Upper lobe of left lung (tissue), 6 donors: ENCODE measurements at regions not wholly inside any gene's neighbourhood (a gene's known extent, or its start where the extent isn't known, plus 50 kb on each side); places are given as distances from the start of the nearest gene placed in this dataset.

Experiments used
- ATAC-seq, 2 donors: fragments of 200-7000 bp; cut with Tn5 transposase; one replicate each; pipeline ENCODE4 v1.9.1; 2022; ENCODE audit warnings: mild to moderate bottlenecking in 2 of 2, moderate library complexity in 2 of 2; ENCODE audit not compliant: low FRiP score in 2 of 2
- DNase-seq, 2 donors: peaks; one replicate each; pipeline ENCODE4 v3.0.0-alpha.2; 2019 to 2020
- H3K27ac ChIP-seq, 4 donors: fragments of 200-600 bp; sonication (generic); one replicate each; pipeline ENCODE4 v1.5.1; 2016 to 2019
- H3K27me3 ChIP-seq, 4 donors: fragments of 200-600 bp; sonication (generic); one replicate each; pipeline ENCODE4 v1.5.1; 2017 to 2019
- H3K36me3 ChIP-seq, 4 donors: fragments of 200-600 bp; sonication (generic); one replicate each; pipeline ENCODE4 v1.5.1; 2016 to 2019
- H3K4me1 ChIP-seq, 4 donors: fragments of 200-600 bp; sonication (generic); one replicate each; pipeline ENCODE4 v1.5.1; 2018 to 2019
- H3K4me3 ChIP-seq, 4 donors: fragments of 200-600 bp; sonication (generic); one replicate each; pipeline ENCODE4 v1.5.1; 2017 to 2019; ENCODE audit warnings: mild to moderate bottlenecking in 2 of 4, moderate library complexity in 1 of 4
- H3K9me3 ChIP-seq, 4 donors: fragments of 200-600 bp; sonication (generic); one replicate each; pipeline ENCODE4 v1.5.1; 2018 to 2019
- CTCF ChIP-seq, 6 experiments: fragments of 450-650 bp in 4 of 6; fragments of 200-600 bp in 2 of 6; sonication (generic) in 2 of 6; IDR thresholded peaks; one replicate each; pipeline ENCODE4 v1.5.1; 2016 to 2019; ENCODE audit warnings: antibody characterized with exemption in 6 of 6
- EP300 ChIP-seq, 4 donors: sonication (generic); formaldehyde crosslinking; IDR thresholded peaks; one replicate each; pipeline ENCODE4 v1.5.1; 2017; ENCODE audit warnings: antibody characterized with exemption in 4 of 4, control low read depth in 2 of 4
- POLR2A ChIP-seq, 4 donors: fragments of 450-650 bp; IDR thresholded peaks; one replicate each; pipeline ENCODE4 v1.5.1; 2016 to 2017; ENCODE audit warnings: antibody characterized with exemption in 4 of 4, mild to moderate bottlenecking in 2 of 4
- POLR2AphosphoS5 ChIP-seq, 2 donors: sonication (generic); formaldehyde crosslinking; IDR thresholded peaks; one replicate each; pipeline ENCODE4 v1.5.1; 2017; ENCODE audit warnings: antibody characterized with exemption in 2 of 2
- WGBS, 2 donors: methylation state at CpG; one replicate each; pipeline ENCODE4 v1.1.5; 2017 to 2018; 5-methylcytosine and 5-hydroxymethylcytosine counted together
- donor health status: DM: no; HTN: no; CAD: no; lungs with moderate emphysema.
- donor health status: DM: no; HTN: yes; CAD: no; lungs with severe emphysema.

- DNase-seq (no peak), ATAC-seq (peak in 1 of 2 donors; percentile 20)
- Histone ChIP-seq H3K4me3 (no peak overlapping the region), H3K4me1 (no peaks in the 10 kb centered on the region), H3K36me3 (no peaks in the 10 kb centered on the region), H3K9me3 (no peaks in the 10 kb centered on the region), H3K27ac (no peak overlapping the region), H3K27me3 (no peaks in the 10 kb centered on the region)
- TF ChIP-seq CTCF (IDR thresholded peaks at IDR 0.05) = no peak
- no peak for TF ChIP-seq POLR2A (IDR thresholded peaks at IDR 0.05)
- TF ChIP-seq EP300 (IDR thresholded peaks at IDR 0.05) = no peak
- no peak for TF ChIP-seq POLR2AphosphoS5 (IDR thresholded peaks at IDR 0.05)
- 66 to 70% methylated on average over 3 of the region's 3 CpGs for WGBS, 2 donors
These were observed 123.6 kb downstream of the LRATD1 start for GRCh38 chr2:14756122-14756541.

- H3K4me1 ChIP-seq = no peaks in the 10 kb centered on the region
- no peaks in the 10 kb centered on the region for H3K36me3 ChIP-seq
- no peaks in the 10 kb centered on the region for H3K27me3 ChIP-seq
- no peak overlapping the region for H3K4me3 ChIP-seq
- no peak overlapping the region for H3K27ac ChIP-seq
- ATAC-seq = peak; percentile 46 to 73
- TF ChIP-seq POLR2AphosphoS5 (IDR thresholded peaks at IDR 0.05) (no peak), EP300 (IDR thresholded peaks at IDR 0.05) (no peak), CTCF (IDR thresholded peaks at IDR 0.05) (no peak), POLR2A (IDR thresholded peaks at IDR 0.05) (no peak)
- H3K9me3 ChIP-seq = no peaks in the 10 kb centered on the region
- DNase-seq = peak in 1 of 2 donors; percentile 3
- 85 to 90% methylated on average over 7 to 10 of the region's 10 CpGs for WGBS, 2 donors
These were observed 124.6 kb downstream of the LRATD1 start for GRCh38 chr2:14756981-14757657.

- DNase-seq = no peak
- no peak overlapping the region for H3K27ac ChIP-seq
- H3K27me3 ChIP-seq = no peaks in the 10 kb centered on the region
- WGBS, 2 donors = 88 to 90% methylated on average over 5 of the region's 5 CpGs
- no peak for ATAC-seq
- H3K36me3 ChIP-seq = no peaks in the 10 kb centered on the region
- H3K4me3 ChIP-seq = no peak overlapping the region
- no peaks in the 10 kb centered on the region for H3K4me1 ChIP-seq
- TF ChIP-seq CTCF (IDR thresholded peaks at IDR 0.05) (no peak), EP300 (IDR thresholded peaks at IDR 0.05) (no peak), POLR2AphosphoS5 (IDR thresholded peaks at IDR 0.05) (no peak), POLR2A (IDR thresholded peaks at IDR 0.05) (no peak)
- no peaks in the 10 kb centered on the region for H3K9me3 ChIP-seq
These were observed 126.6 kb downstream of the LRATD1 start for GRCh38 chr2:14759082-14759481.

- Histone ChIP-seq H3K4me3 (no peak overlapping the region), H3K36me3 (no peaks in the 10 kb centered on the region), H3K27me3 (no peaks in the 10 kb centered on the region), H3K27ac (no peak overlapping the region), H3K4me1 (no peaks in the 10 kb centered on the region), H3K9me3 (no peaks in the 10 kb centered on the region)
- DNase-seq = peak in 1 of 2 donors; percentile 45
- ATAC-seq = no peak
- no peak for TF ChIP-seq CTCF (IDR thresholded peaks at IDR 0.05)
- WGBS, 2 donors = 89 to 91% methylated on average over 9 of the region's 9 CpGs
These were observed 127.7 kb downstream of the LRATD1 start for GRCh38 chr2:14760169-14760568.

DNA sequence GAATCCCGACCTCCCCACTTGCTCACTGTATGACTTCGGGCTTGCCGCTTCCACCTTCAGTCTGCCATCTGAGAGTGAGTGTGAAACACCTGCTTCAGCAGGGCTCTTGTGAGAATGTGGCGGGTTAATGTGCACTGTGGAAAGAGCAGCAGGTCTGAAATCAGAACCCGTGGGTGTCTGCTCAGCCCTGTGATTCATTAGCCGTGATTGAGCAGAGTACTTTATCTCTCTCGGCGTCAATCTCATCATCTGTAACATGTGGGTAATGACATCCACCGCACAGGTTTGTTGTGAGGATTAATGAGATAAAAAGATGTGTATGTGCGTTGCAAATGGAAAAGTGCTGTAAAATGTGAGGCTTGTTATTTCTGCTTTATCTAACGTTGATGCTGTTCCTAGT is 128.6 kb downstream of the LRATD1 start:
- H3K36me3 ChIP-seq = no peaks in the 10 kb centered on the region
- no peaks in the 10 kb centered on the region for H3K9me3 ChIP-seq
- WGBS, 2 donors = 85 to 87% methylated on average over 11 of the region's 11 CpGs
- no peak overlapping the region for H3K4me3 ChIP-seq
- H3K4me1 ChIP-seq = no peaks in the 10 kb centered on the region
- ATAC-seq = no peak
- no peak for TF ChIP-seq POLR2A (IDR thresholded peaks at IDR 0.05)
- TF ChIP-seq CTCF (IDR thresholded peaks at IDR 0.05) = no peak
- no peak for TF ChIP-seq POLR2AphosphoS5 (IDR thresholded peaks at IDR 0.05)
- no peak for TF ChIP-seq EP300 (IDR thresholded peaks at IDR 0.05)
- no peak for DNase-seq
- no peaks in the 10 kb centered on the region for H3K27me3 ChIP-seq
- no peak overlapping the region for H3K27ac ChIP-seq
